NT2/D1 (cell line): ENCODE measurements at regions not wholly inside any gene's neighbourhood (a gene's known extent, or its start where the extent isn't known, plus 50 kb on each side); places are given as distances from the start of the nearest gene placed in this dataset.

Source experiments
- DNase-seq: peaks from one replicate; pipeline ENCODE4 v3.0.0-alpha.2; 2011; ENCODE audit warnings: low read depth, low spot score
- H3K27me3 ChIP-seq: 2 replicates; pipeline ENCODE4 v1.6.0; 2011; ENCODE audit warnings: mild to moderate bottlenecking; ENCODE audit not compliant: insufficient read length, insufficient read depth
- H3K36me3 ChIP-seq: 2 replicates; pipeline ENCODE4 v1.6.1; 2011; ENCODE audit warnings: mild to moderate bottlenecking, low read length, mixed read lengths; ENCODE audit not compliant: insufficient read depth, insufficient read length
- H3K4me1 ChIP-seq: 2 replicates; pipeline ENCODE4 v1.5.1; 2011; ENCODE audit not compliant: insufficient read depth, insufficient read length
- H3K4me3 ChIP-seq: 2 replicates; pipeline ENCODE4 v1.5.1; 2011; ENCODE audit warnings: low read depth; ENCODE audit not compliant: insufficient read length
- H3K9ac ChIP-seq: 2 replicates; pipeline ENCODE4 v1.6.0; 2011; ENCODE audit warnings: low read depth; ENCODE audit not compliant: insufficient read length
- H3K9me3 ChIP-seq: 2 replicates; pipeline ENCODE4 v1.5.1; 2011; ENCODE audit warnings: mild to moderate bottlenecking, low read length; ENCODE audit not compliant: insufficient read depth
- SUZ12 ChIP-seq: IDR thresholded peaks from 2 replicates; pipeline ENCODE4 v1.6.1; 2011; ENCODE audit not compliant: insufficient read length, insufficient read depth; ENCODE audit errors: extremely low read depth
- YY1 ChIP-seq: IDR thresholded peaks from 2 replicates; pipeline ENCODE4 v1.6.1; 2011; ENCODE audit not compliant: insufficient read length, insufficient read depth
- ZNF274 ChIP-seq: IDR thresholded peaks from 2 replicates; pipeline ENCODE4 v1.6.1; 2011; ENCODE audit warnings: mild to moderate bottlenecking, low read depth, low read length

DNA sequence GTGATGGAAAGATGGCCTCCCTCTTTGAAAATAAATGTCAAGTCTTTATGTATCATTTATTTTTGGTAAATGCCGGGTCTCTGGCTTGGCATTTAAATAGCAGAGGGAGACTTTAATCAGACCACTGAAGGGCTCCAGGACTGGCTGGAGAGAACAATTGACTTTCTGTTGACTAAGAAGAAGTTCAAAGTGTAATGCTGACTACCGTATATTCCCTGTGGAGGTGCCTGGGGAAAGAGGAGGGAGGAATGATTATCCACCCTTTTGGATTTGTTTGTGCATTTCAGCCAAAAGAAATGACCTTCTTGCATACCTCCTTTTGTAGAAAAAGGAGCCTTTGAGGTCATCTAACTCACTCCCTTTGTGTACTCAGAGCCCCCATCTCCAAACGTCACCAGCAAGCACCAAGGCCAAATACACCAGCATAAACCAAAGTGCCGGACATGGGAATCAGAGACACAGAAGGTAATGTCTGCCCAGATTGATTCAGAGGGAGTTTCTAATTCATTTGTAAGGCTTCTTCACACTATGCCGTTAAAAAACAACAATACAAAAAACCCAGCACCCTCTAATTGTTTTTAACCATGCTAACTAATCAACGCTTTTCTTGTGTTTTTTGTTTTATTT, 75.2 kb downstream of the PRLHR start:
- DNase-seq = no peak
- H3K4me1 ChIP-seq = peaks cover 2% of the 10 kb centered on the region
- H3K9me3 ChIP-seq = peaks cover 6% of the 10 kb centered on the region; the same call in 1 of the 2 replicates
- no peak overlapping the region for H3K4me3 ChIP-seq
- H3K9ac ChIP-seq = no peak overlapping the region
- no peaks in the 10 kb centered on the region for H3K36me3 ChIP-seq
- H3K27me3 ChIP-seq = no peaks in the 10 kb centered on the region
- TF ChIP-seq ZNF274 = no peak
- no peak for TF ChIP-seq SUZ12
- no peak for TF ChIP-seq YY1

DNA sequence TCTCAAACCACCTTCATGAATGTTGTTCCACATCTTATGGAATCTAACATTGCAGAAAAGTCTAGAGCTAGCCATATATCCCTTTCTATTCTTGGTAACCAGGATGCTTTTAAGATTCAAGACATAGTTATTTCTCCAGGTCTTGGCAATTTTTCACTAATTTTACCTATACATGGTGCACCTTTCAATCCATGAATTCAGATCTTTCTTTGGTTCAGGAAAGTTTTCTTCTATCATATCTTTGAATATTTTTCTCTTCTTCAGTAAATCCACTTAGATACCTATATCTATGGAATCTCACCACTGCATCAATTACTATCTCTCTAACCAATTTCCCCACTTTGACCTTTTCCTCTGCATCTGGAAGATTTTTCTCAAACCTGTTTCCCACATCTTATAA, 77.4 kb downstream of the PRLHR start:
- no peak for TF ChIP-seq SUZ12
- TF ChIP-seq ZNF274 = no peak
- TF ChIP-seq YY1 = no peak
- no peak overlapping the region for H3K9ac ChIP-seq
- no peaks in the 10 kb centered on the region for H3K36me3 ChIP-seq
- no peaks in the 10 kb centered on the region for H3K27me3 ChIP-seq
- no peak for DNase-seq
- no peaks in the 10 kb centered on the region for H3K4me1 ChIP-seq
- no peak overlapping the region for H3K4me3 ChIP-seq
- H3K9me3 ChIP-seq = peaks cover 6% of the 10 kb centered on the region; the same call in 1 of the 2 replicates

DNA sequence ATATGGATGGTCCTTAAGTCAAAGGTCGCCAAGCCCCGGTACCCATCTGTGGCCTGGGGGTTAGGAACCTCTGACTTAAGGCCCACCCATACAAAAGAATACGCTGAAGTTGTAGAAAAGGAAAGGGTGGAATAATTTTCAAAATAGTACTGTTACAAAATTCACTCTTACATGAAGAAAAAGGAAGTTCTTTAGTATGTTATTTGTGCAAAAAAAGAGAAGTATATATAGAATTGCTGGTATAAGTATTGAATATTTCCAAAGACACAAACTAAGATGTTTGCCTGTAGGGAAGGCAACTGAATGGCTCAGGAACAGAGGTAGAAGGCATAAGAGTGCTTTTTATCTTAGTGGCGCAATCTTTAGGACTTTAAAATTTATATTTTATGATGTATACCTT, 78.7 kb downstream of the PRLHR start:
- H3K4me3 ChIP-seq = no peak overlapping the region
- DNase-seq = no peak
- no peaks in the 10 kb centered on the region for H3K4me1 ChIP-seq
- H3K9me3 ChIP-seq = peaks cover 6% of the 10 kb centered on the region; the same call in 1 of the 2 replicates
- H3K36me3 ChIP-seq = no peaks in the 10 kb centered on the region
- no peaks in the 10 kb centered on the region for H3K27me3 ChIP-seq
- H3K9ac ChIP-seq = no peak overlapping the region
- TF ChIP-seq YY1 (no peak), ZNF274 (no peak)

DNA sequence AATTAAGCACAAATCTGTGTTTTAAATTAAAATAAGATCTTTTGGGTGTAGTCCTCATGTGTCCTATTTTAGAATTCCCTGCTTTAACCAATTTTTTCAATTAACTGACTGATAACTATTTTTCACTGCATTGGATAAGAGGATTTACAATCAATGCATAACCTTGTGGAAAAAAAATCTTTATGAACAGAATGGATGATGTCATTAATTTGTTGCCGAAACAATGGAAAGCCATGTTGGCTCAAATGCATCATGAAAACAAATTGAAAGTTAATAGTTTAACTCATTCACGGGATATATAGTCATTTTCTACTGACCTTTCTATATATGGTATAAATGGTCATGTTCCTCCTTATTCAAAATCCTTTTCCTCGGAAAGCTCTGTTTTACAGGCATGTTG, 82.3 kb downstream of the PRLHR start:
- no peaks in the 10 kb centered on the region for H3K36me3 ChIP-seq
- H3K27me3 ChIP-seq = no peaks in the 10 kb centered on the region
- H3K4me1 ChIP-seq = no peaks in the 10 kb centered on the region
- H3K9me3 ChIP-seq = peaks cover 6% of the 10 kb centered on the region; the same call in 1 of the 2 replicates
- TF ChIP-seq SUZ12 (no peak), ZNF274 (no peak), YY1 (no peak)
- no peak overlapping the region for H3K4me3 ChIP-seq
- no peak overlapping the region for H3K9ac ChIP-seq
- no peak for DNase-seq

DNA sequence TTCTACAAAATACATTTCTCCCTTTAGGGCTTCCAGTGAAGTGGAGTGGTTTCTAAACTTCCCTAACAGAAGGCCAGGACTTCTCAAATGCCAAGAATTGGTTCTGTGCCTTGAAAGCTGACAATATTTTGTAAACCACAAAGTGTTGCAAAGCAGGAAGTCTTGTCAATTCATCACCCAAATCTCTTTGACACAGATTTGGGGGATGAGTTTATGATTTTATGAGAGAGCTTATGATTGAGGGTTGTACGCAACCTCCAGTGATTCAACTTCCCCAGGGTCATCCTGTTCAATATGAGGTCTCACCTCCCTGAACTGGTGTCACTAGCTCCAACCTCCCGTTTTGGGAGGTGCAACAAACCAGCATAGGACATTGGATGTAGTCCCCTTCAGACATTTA, 83.7 kb downstream of the PRLHR start:
- DNase-seq = no peak
- TF ChIP-seq YY1 (no peak), ZNF274 (no peak), SUZ12 (no peak)

DNA sequence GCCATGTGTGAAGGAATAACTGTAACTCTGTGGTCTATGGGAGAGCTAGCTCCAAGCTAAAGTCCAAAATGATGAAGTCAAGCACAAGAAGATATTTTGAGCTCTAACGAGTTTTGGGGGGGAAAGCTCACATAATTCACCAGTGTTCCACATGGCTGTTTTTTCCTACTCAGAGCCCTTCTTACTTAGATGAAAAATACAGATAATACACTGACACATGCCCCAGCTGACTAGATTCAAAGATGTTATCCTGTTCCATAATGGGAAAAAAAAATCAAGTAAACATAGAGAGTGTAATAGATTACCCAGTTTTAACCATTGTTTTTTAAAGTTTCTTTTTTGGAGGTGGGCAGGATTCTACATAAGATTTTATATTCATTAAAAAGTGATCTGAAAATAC, 86.6 kb downstream of the PRLHR start:
- Histone ChIP-seq H3K9ac (no peak overlapping the region), H3K4me1 (no peaks in the 10 kb centered on the region), H3K36me3 (no peaks in the 10 kb centered on the region), H3K27me3 (no peaks in the 10 kb centered on the region), H3K9me3 (no peaks in the 10 kb centered on the region), H3K4me3 (no peak overlapping the region)
- TF ChIP-seq SUZ12 = no peak
- no peak for TF ChIP-seq ZNF274
- no peak for TF ChIP-seq YY1
- DNase-seq = no peak

More for the DNA sequence above, 83.7 kb downstream of the PRLHR start:
- Histone ChIP-seq H3K4me1 (no peaks in the 10 kb centered on the region), H3K36me3 (no peaks in the 10 kb centered on the region), H3K4me3 (no peak overlapping the region), H3K27me3 (no peaks in the 10 kb centered on the region), H3K9ac (no peak overlapping the region), H3K9me3 (no peaks in the 10 kb centered on the region)

DNA sequence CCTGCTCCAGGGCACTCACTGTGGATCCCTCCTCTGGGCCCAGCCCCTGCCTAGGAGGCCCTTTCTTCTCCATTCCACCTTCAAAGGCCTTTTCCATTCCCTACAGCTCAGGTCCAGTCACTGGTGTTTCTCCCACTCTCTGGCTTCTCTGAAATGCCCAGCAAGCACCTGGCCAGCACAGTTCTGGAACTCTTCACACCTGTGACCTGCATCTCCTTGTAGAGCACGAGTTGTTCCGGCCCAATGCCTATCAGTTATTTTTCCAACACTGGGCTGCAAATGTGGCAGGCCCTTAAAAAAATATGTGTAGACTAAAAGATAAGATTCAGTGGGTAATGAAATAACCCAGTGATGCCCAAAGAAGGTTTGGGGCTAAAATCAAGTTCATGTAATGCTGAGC, 87.1 kb downstream of the PRLHR start:
- no peaks in the 10 kb centered on the region for H3K4me1 ChIP-seq
- no peak for TF ChIP-seq SUZ12

DNA sequence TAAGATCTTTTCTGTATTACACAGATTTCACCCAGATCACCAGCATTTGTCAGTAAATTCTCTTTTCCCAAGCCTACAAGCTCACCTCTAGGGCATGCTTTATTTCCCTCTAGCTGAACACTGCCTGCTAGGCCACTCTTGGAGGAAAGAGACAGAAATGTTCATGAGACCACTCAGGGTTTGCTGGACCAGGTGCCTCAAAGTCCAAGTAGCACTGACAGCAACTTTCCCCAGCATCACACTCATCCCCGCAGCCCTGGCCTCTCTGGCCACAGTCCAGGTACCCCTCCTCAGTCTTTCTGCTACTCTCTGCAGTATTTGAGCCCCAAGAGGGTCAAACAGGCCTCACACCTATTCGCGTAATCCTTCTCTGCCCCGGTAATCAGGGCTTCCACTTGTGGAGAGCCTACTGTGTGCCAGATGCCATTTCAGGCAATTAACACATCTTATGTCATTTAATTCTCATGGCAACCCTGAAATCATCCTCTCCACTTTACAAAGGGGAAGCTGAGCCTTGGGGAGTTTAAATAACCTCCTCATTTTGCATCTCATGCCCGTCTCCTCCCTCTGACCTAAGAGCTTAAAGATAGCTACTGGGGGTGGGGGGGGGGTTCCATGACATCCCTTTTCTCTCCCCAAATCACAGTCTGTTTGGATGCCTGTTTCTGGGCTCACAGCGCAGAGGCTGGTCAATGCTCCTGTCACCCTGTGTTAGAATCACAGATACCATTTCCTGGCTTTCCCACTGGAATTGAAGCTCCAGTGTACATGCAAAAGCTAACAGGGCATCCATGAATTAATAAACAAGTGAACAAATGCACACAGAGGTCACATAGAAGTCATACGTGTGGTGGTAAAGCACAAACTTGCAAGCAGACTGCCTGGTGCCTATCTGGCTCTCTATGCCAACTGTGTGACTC, 88.5 kb downstream of the PRLHR start:
- Histone ChIP-seq H3K4me1 (no peaks in the 10 kb centered on the region), H3K9ac (no peak overlapping the region), H3K9me3 (no peaks in the 10 kb centered on the region), H3K36me3 (no peaks in the 10 kb centered on the region), H3K27me3 (no peaks in the 10 kb centered on the region), H3K4me3 (no peak overlapping the region)
- no peak for DNase-seq
- TF ChIP-seq ZNF274 = no peak
- no peak for TF ChIP-seq YY1
- no peak for TF ChIP-seq SUZ12

More for the DNA sequence above, 87.1 kb downstream of the PRLHR start:
- Histone ChIP-seq H3K36me3 (no peaks in the 10 kb centered on the region), H3K9me3 (no peaks in the 10 kb centered on the region), H3K27me3 (no peaks in the 10 kb centered on the region), H3K4me3 (no peak overlapping the region), H3K9ac (no peak overlapping the region)
- DNase-seq = no peak
